Erythroblast (primary cell): ENCODE measurements at regions not wholly inside any gene's neighbourhood (a gene's known extent, or its start where the extent isn't known, plus 50 kb on each side); places are given as distances from the start of the nearest gene placed in this dataset.

Experiments
- GATA1 ChIP-seq: IDR thresholded peaks from 2 replicates; pipeline ENCODE4 v1.6.1; 2011; ENCODE audit warnings: low read depth, mild to moderate bottlenecking, control low read depth, low read length, moderate library complexity
- POLR2A ChIP-seq: IDR thresholded peaks from 2 replicates; pipeline ENCODE4 v1.6.1; 2011; ENCODE audit warnings: mild to moderate bottlenecking, low read length

GRCh38 chr13:39197647-39198007, 159.4 kb downstream of the NHLRC3 start:
- TF ChIP-seq POLR2A, result no peak
- TF ChIP-seq GATA1, result no peak
